A673 (cell line): ENCODE measurements at regions not wholly inside any gene's neighbourhood (a gene's known extent, or its start where the extent isn't known, plus 50 kb on each side); places are given as distances from the start of the nearest gene placed in this dataset.

Experiments used
- EZH2 ChIP-seq: fragments of 200-600 bp; sonication (generic); IDR thresholded peaks from 2 replicates; pipeline ENCODE4 v1.6.1; 2017; ENCODE audit warnings: borderline replicate concordance, low read depth, mild to moderate bottlenecking, mixed read lengths, antibody characterized with exemption, low read length; ENCODE audit not compliant: poor library complexity, severe bottlenecking
- TF ChIP-seq, protein P1 (sequence below): fragments of 300-800, 200-600 bp; sonication (generic); conservative IDR thresholded peaks from 2 replicates; pipeline ENCODE4 v1.5.1; 2017; ENCODE audit warnings: low read depth, mild to moderate bottlenecking, antibody characterized with exemption, low read length, moderate library complexity, mixed read lengths

DNA sequence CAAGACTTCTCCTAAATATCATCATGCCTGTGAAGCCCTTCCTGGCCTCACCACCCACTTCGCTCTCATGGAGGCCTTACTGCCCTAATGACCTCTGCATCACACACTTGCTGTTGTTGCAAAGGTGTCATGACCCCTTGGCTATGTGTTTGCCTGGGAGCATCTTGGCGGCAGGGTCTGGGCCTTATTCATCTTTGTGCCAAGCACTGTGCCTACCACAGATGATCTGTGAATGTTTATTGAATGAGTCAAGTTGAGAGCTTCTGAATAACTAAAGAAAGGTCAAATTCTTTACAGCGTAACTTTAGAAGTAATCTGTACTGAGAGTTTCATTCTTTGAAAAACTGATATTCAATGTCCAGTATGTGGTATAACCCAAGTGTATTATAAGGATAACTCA lies 113.3 kb downstream of the TTC8 start:
- TF ChIP-seq, protein P1, sequence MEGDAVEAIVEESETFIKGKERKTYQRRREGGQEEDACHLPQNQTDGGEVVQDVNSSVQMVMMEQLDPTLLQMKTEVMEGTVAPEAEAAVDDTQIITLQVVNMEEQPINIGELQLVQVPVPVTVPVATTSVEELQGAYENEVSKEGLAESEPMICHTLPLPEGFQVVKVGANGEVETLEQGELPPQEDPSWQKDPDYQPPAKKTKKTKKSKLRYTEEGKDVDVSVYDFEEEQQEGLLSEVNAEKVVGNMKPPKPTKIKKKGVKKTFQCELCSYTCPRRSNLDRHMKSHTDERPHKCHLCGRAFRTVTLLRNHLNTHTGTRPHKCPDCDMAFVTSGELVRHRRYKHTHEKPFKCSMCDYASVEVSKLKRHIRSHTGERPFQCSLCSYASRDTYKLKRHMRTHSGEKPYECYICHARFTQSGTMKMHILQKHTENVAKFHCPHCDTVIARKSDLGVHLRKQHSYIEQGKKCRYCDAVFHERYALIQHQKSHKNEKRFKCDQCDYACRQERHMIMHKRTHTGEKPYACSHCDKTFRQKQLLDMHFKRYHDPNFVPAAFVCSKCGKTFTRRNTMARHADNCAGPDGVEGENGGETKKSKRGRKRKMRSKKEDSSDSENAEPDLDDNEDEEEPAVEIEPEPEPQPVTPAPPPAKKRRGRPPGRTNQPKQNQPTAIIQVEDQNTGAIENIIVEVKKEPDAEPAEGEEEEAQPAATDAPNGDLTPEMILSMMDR, result no peak
- no peak for TF ChIP-seq EZH2
